NCI-H345 treated with DMSO at 0.1 percent for 48 hours (cell line): ENCODE measurements at regions not wholly inside any gene's neighbourhood (a gene's known extent, or its start where the extent isn't known, plus 50 kb on each side); places are given as distances from the start of the nearest gene placed in this dataset.
A peak's percentile ranks its signal among the peaks of the same experiment; 100 is the strongest.
"Not testable (repeated sequence)": the region's sequence is repeated elsewhere in the genome, so short reads cannot be mapped to it uniquely, and the experiment has no call there.

ENCODE experiments used
- DNase-seq: peaks from one replicate; lab custom pipeline; 2025; ENCODE audit not compliant: unreplicated experiment; lab: John Stamatoyannopoulos, UW

DNA sequence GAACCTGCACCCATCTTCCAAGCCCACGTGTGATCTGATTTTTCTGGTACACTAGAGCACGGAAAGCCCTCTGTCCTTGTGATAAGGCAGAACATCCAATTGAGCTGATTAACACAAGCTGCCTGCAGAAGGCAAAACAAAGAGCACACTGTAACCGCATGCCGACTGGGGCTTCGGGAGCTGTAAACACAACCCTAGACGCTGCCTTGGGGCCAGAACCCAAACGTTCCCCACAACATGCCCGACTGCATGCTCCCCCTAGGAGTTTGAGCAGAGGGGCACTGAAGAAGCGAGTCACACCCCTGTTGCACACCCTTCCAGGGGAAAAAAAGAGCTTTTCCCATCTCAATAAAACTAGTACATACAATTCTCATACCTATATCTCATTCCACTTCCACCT, 470.7 kb downstream of the HTR1B start:
- DNase-seq, result no peak

DNA sequence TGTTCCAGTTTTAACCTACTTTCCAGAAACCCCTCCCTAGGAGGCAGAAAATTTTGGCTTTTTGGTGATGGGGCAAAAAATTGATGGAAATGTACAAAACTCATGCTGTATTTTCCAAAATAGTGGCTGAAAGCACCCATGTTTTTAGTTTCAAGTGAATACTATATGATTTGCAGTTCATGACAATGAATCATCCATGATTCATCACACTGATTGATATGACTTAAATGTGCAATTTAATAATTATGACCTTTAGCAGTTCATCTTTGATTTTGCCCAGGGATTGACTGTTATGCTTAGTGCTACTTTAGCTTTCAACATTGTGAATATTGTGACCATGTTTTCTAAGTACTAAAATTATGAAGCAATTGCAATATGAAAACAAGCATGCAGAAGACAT, 478.7 kb downstream of the HTR1B start:
- DNase-seq, result no peak

DNA sequence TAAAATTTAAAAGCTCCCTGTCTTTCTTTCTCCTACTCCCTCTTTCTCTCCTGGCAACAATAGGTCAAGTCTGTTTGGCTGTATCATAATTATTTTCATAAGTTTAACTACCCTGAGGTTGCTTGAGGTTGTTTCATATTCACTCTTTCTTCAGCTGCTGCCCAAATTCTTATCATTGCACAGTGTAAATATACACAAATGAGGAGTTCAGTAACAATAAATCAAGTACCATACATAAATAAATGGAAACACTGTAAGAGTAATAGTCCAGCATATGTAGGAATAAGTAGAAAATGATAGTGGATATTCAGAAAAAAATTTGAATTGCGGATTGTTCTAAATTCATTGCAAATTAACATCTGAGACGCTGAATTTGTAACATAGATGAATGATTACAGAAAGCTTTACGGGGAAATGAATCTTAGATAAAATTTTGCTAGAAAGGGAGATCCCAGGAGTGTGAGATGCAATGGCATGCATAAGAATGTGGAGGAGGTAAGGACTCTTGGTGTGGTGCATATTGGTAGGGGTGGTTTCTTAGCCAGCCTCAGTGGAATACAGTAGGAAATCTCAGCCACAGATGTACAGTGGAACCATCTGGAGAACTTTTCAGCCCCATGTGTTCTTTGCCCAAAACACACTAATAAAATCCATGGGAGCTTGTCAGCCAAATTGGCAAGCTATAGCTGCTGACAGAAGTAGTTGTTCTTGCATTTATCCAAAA, 480.7 kb downstream of the HTR1B start:
- DNase-seq, result no peak

DNA sequence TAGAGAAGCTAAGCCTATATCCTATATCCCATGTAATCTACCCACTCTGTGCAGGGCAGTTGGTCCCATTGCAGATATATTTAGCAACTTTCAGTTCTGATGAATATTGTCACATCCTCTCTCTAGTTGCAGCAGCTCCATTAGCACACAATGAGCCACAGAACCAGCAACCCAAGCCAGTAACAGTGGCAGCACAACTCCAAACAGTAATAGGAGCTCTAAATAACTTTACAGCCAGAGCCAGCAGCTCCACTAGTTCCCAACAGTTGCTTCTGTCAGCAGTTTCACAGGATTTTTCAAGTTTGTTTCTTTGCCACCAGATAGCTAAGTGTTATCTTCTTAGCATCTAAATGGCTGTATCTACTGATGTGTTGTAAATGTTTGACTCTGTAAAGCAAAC, 490.8 kb downstream of the HTR1B start:
- DNase-seq, result no peak

DNA sequence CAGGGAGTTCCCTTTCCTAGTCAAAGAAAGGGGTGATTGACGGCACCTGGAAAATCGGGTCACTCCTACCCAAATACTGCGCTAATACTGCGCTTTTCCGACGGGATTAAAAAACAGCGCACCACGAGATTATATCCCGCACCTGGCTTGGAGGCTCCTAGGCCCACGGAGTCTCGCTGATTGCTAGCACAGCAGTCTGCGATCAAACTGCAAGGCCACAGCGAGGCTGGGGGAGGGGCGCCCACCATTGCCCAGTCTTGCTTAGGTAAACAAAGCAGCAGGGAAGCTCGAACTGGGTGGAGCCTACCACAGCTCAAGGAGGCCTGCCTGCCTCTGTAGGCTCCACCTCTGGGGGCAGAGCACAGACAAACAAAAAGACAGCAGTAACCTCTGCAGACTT, 504.1 kb downstream of the HTR1B start:
- not testable (repeated sequence) for DNase-seq

DNA sequence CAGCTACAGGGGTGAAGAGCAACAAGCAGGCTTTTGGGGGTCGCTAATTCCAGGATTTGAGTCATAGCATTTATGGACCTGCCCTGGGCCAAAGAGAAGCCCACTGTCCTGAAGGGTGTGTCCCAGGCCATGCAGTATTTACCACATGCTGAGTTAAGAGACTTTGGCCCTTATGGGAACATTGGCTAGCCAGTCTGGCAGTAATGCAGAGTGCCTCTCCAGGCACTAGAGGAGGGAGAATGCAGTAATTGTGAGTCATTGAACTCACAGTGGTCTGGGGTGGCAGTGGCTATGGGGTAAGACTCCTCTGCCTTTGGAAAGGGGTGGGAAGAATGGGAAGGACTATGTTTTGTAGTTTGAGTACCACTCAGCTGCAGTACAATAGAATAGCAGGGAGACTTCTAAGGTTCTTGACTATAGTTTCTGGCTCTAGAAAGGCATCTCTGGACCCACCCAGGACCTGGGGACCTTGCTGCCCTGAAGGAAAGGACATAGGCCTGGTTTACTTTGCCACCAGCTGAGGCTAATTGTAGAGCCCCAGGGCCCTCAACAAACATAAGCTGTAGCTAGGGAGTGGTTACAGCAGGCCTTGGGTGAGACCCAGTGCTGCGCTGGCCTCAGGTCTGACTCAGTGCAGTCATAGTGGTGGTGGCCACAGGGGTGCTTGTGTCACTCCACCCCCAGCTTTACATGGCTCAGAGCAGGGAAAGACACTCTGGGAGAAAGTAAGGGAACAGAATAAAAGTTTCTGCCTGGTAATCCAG, 520.9 kb downstream of the HTR1B start:
- no peak for DNase-seq

DNA sequence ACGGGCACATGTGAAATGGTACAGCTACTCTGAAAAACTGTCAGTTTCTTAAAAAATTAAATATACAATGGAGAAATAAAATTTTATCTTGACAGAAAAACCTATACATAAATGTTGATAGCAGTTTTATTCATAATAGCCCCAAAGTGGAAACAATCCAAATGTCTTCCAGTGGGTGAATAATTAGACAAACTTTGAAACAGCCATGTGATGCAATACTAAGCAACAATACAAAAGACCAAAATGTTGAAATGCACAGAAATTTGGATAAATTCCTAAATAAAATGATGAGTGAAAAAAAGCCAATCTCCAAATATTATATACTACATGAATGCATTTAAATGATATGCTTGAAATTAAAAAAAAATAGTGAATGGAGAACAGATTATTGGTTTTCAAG, 523.1 kb downstream of the HTR1B start:
- DNase-seq, result no peak

DNA sequence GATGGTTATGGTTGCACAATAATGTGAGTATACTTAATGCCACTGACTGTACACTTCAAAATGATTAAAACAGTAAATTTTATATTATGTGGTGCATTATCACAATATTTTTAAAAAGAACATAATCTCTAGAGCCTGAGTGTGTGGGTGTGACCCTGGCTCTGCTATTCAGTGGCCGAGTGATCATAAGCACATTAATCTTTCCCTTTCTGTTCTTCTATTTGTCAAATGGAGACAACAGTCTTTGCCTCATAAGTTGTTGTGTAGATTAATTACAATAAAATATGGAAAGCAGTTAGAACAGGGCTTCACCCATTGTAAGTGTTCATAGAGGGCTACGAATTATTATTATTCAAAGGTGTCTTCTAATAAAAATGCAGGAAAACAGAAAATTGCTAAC, 548.6 kb downstream of the HTR1B start:
- DNase-seq, result no peak

DNA sequence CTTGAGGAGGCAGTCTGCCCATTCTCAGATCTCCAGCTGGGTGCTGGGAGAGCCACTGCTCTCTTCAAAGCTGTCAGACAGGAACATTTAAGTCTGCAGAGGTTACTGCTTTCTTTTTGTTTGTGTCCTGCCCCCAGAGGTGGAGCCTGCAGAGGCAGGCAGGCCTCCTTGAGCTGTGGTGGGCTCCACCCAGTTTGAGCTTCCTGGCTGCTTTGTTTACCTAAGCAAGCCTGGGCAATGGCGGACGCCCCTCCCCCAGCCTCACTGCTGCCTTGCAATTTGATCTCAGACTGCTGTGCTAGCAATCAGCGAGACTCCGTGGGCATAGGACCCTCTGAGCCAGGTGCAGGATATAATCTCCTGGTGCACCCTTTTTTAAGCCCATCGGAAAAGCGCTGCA, 557.8 kb downstream of the HTR1B start:
- not testable (repeated sequence) for DNase-seq

DNA sequence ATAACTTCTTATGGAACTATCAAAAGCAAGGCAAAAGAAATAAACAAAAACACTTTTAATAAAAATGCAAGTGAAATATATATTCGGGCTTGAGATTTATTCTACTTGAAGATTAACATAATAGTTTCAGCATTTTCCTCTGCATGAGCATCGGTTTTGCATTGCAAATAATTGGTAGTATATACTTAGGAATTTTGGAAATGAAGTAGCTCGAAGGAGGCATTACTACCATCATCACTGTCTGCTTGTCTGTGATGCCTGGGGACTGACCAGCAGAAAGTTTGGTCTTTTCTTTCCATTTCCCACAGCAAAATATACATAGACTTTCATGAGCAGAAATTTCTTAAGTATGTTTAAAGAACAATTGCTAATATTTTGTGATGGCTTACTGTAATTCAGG, 570.7 kb downstream of the HTR1B start:
- DNase-seq, result no peak

DNA sequence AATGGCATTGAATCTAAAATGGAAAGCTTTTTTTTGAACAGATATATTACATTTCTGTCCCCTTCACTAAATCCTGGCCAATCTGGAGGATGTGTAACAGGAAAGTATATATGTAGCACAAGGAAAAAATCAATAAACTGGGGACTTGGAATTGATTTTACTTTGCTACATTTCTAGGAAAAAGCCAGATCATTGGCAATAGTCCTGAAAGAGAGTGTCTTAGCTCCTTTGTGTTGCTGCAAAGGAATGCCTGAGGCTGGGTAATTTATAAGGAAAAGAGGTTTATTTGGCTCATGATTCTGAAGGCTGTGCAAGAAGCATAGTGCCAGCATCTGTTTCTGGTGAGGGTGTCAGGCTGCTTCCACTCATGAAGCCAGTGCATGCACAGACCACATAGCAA, 574.9 kb downstream of the HTR1B start:
- DNase-seq, result no peak

DNA sequence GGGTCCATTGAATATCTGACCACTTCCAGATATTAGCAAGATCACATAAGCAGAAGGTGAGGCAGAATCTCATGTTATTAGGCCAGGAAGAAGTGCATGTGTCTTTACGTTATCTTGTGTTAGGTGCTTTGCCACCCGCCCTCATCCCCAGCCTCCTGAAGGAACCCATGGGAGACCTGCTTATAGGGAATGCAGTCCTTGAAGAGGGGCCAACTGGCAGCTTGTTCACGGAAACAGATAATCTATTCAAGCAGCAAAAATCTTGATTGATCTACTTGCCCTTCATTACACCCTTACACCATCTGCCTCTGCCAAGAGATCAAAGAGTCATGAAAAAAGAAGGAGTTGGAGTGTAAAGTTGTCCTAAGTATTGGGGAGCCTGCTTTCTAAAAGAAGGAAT, 576.4 kb downstream of the HTR1B start:
- DNase-seq, result no peak

DNA sequence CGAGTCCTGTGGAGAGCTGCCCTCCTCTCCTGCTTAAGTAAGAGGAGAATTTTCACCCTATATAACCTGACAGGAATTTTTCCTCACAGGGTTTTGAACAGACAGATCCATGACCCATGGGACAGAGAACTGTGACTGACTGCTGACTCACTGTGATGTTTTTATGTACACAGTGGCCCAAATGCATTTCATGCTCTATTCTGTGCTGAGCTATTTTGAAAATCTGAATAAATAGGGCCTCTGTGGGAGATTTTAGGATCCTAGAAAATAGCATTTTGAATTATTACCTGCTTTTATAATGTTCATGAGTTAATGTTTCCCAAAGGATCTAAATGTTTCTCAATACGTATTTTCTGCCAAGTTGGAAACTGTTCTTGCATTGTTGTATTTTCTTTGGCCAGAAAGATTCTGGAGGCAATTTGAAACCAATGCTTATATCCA, 577.4 kb downstream of the HTR1B start:
- DNase-seq, result no peak

DNA sequence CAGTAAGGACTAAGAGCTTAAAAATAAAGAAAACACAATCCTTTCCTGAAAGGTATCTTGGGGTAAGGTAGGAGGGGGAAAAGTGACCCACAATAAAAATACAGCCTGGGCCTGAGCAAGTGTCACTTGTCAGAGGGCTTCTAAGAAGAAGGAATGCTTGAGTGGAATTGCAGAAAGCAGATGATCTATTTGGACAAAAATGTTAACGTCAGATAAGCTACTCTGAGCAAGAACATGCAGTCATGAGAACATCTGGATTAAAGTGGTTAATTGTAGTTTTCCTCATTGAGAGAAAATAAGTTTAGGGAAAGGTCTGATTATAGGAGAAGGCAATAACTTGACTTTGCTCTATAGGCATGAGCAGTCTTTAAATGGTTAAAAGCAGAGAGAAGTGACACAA, 581.9 kb downstream of the HTR1B start:
- no peak for DNase-seq

DNA sequence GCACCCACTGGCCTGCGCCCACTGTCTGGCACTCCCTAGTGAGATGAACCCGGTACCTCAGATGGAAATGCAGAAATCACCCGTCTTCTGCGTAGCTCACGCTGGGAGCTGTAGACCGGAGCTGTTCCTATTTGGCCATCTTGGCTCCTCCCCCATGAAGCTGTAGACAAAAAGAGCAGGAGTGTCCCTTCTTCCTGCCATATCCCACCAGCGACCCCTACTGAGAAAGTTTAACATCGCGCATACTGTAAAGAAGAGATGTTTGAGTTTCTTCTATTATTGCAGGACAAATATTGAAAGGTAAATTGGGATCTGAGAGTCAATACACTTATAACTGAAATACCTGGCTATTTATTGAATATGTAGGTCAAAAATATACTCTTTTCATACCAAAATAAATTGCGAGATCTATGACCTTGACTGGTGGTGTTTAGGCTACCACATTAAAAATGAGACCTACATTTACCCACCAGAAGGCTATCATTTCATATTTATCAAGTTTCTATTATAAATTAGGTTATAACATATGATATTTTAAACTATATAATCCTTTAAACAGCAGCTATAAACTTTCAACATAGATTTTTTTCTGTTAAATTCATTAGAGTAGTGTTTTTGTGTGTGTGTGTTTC, 586.3 kb downstream of the HTR1B start:
- peak; percentile 46 for DNase-seq

DNA sequence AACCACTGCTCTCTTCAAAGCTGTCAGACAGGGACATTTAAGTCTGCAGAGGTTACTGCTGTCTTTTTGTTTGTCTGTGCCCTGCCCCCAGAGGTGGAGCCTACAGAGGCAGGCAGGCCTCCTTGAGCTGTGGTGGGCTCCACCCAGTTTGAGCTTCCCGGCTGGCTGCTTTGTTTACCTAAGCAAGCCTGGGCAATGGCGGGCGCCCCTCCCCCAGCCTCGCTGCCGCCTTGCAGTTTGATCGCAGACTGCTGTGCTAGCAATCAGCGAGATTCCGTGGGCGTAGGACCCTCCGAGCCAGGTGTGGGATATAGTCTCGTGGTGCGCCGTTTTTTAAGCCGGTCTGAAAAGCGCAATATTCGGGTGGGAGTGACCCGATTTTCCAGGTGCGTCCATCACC, 586.9 kb downstream of the HTR1B start:
- DNase-seq, result not testable (repeated sequence)

DNA sequence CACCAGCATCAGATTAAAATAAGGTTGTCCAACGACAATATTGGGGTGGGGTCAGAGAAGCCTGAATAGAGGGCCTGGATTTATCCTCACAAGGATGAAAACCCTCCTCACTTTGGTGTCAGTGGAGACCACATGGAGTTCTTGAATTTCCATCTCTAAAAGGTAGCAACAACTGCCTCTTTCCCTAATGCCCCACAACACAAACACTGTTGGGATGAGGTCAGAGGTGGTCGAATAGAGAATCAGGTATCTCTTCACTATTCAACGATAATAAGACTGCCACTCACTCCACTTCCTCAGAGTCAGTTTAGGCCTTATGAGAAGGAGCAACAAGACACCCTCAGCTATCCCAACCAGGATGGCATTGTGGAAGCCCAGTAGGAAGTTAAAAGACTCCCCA, 596.1 kb downstream of the HTR1B start:
- no peak for DNase-seq

DNA sequence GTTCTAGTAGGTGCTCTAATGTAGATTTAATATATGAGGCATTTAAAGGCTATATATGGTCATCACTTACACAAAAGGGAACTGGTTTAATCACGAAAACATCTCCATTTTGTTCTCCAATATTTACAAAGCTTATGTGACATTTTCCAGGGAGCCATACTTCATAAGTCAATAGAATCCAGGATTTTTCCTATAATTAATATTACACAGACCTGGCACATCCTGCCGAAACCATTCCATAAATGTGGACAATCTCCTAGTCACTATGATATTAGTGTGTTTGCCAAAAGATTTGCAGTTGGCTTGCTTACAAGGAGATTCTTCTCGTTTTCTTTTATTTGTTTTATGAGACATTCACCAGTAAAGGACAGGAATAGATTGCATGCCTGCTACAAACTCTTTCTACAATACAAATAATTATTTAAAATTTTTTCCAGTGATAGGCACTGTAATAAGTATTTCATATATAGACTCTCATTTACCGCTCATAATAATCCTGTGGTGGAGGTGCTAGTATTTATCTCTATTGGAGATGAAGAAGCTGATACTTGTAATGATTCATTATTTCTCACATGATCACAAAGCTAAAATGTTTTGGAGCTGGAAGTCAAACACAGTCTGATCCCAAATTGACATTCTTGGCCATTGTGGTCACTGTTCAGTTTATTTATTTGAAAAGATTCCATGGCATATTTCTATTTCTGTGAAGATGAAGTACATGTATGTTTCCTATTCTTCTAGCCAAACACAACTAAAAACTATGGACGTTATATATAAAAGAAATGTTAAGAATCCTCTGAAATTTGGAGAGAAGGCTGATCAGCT, 597.0 kb downstream of the HTR1B start:
- no peak for DNase-seq

DNA sequence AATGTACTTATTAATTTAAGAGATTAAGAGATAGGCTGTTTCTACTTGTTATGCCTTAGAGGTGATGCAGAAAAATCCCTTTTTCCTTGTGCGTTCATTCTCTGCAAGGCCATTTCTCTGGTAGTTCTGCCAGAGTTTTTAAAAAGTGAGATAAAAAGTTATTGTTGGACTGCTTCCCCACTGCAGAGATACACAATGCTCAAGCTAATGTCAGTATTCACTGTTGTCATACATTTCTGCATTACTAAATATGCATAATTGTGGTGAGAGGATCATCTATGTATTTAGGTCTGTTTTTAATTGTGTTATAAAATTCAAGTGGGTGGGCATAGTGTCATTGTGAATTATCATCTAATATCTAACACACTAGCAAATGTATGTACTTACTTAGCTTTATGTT, 600.4 kb downstream of the HTR1B start:
- no peak for DNase-seq

DNA sequence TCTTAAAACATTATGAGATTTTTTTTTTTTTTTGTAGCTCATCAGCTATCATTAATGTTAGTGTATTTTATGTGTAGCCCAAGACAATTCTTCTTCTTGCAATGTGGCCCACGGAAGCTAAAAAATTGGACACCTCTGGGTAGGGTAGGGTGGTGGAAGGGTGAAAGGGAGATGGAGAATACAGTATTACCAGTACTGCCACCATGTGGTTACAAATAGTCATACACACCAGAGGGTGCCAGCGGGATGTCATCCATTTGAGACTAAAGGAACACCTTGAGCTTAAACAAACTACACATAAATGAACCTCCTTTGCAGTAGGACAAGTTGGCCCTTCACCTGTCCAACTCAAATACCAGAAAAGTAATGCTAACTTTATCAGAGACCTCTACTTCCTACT, 601.9 kb downstream of the HTR1B start:
- no peak for DNase-seq

DNA sequence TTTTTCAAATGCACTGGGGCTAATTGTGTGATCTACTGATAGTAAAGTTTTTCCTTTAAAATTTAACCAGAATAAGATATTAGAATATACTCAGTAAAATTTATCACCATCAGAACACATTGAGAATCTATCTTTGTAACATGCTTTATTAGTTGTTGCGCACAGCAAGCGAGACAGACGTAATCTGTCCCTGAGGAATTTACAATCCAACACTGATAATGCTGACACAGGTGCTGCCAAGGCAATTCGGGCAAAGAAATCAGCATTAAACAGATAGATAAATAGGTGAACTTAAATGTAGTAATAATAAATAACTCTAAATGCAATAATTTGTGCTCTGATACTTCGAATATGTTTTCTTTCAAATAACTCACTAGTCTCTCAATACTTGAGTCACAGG, 607.2 kb downstream of the HTR1B start:
- DNase-seq, result no peak
